AML-193 (cell line): ENCODE measurements at regions not wholly inside any gene's neighbourhood (a gene's known extent, or its start where the extent isn't known, plus 50 kb on each side); places are given as distances from the start of the nearest gene placed in this dataset.

Experiments
- DNase-seq, 2 experiments: peaks; one replicate each; lab custom pipeline; 2025; lab: John Stamatoyannopoulos, UW

- DNase-seq: no peak
Measured at GRCh38 chr20:50392138-50392866, 117.9 kb upstream of the PTPN1 start.

- no peak for DNase-seq
Measured at GRCh38 chr20:50393242-50393641, 116.9 kb upstream of the PTPN1 start.

GRCh38 chr20:50393990-50394561 is 116.1 kb upstream of the PTPN1 start:
- no peak for DNase-seq

GRCh38 chr20:50394569-50394968 is 115.6 kb upstream of the PTPN1 start:
- DNase-seq: peak; percentile 77 to 85

GRCh38 chr20:50395251-50395729 is 114.9 kb upstream of the PTPN1 start:
- DNase-seq: no peak

- no peak for DNase-seq
Measured at GRCh38 chr20:50395914-50396488, 114.2 kb upstream of the PTPN1 start.

GRCh38 chr20:50396623-50397022 is 113.6 kb upstream of the PTPN1 start:
- no peak for DNase-seq

- DNase-seq: no peak
Measured at GRCh38 chr20:50397058-50397457, 113.1 kb upstream of the PTPN1 start.

GRCh38 chr20:50398064-50398463 is 112.1 kb upstream of the PTPN1 start:
- DNase-seq: no peak

- DNase-seq: no peak
Measured at GRCh38 chr20:50398471-50398820, 111.7 kb upstream of the PTPN1 start.

- DNase-seq: no peak
Measured at GRCh38 chr20:50398821-50399554, 111.2 kb upstream of the PTPN1 start.

- no peak for DNase-seq
Measured at GRCh38 chr20:50399555-50399916, 110.6 kb upstream of the PTPN1 start.

GRCh38 chr20:50399917-50400704 is 110.1 kb upstream of the PTPN1 start:
- no peak for DNase-seq

- DNase-seq: no peak
Measured at GRCh38 chr20:50400705-50401586, 109.2 kb upstream of the PTPN1 start.

- DNase-seq: no peak
Measured at GRCh38 chr20:50401587-50402418, 108.4 kb upstream of the PTPN1 start.

GRCh38 chr20:50403565-50404418 is 106.4 kb upstream of the PTPN1 start:
- no peak for DNase-seq

- no peak for DNase-seq
Measured at GRCh38 chr20:50404419-50405234, 105.6 kb upstream of the PTPN1 start.

- no peak for DNase-seq
Measured at GRCh38 chr20:50405235-50405914, 104.8 kb upstream of the PTPN1 start.
